ENCODE measurements at regions not wholly inside any gene's neighbourhood (a gene's known extent, or its start where the extent isn't known, plus 50 kb on each side); places are given as distances from the start of the nearest gene placed in this dataset.

DNA sequence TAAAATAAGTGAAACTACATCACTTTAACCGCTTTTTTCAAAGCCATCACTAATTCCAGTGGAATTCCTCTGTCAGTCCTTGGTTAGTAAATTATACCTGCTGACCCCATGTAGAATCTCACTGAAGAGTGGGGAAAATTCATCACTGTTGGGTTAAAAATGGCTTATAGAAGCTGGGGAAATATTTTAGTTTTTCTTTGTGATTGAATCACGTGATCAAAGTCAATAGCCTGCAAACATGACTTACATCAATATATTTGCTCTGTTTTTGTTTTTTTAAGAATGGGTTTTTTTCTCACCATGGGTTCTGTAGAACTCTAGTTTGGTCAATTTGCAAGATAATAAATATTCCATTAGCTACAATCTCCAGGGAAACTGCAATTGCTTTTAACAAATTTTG is 445.2 kb upstream of the FAM47C start:
- Histone ChIP-seq H3K4me2 (ENCODE audit: low read length) (no peak overlapping the region), H3K36me3 (ENCODE audit: insufficient read depth, low read length) (no peaks in the 10 kb centered on the region), H3K4me1 (ENCODE audit: control insufficient read depth, insufficient read depth, low read length) (no peaks in the 10 kb centered on the region), H3K27me3 (ENCODE audit: control insufficient read depth, insufficient read depth, low read length) (no peaks in the 10 kb centered on the region), H3K9me3 (replicated peaks; ENCODE audit: low read length) (no peaks in the 10 kb centered on the region), H3K4me3 (ENCODE audit: low read length) (no peak overlapping the region), H3K9ac (ENCODE audit: low read depth, low read length) (no peak overlapping the region)

DNA sequence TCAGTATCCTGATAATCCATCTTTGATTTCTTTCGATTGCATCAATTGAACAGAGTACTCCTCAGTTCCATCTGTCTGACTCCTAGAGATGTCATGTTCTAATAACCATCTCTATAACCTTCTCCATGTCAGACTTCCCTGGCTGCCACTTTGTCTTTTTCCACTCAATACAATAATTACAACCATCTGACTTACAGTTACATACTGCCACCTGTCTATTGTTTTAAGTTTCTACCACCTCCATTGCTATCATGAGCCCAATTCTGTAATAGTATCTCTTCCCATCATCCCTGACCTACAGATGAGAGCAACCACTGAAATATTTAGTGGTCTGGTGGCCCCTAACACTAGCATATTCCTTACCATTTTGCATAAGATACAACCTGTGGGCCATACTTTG is 439.2 kb upstream of the FAM47C start:
- Histone ChIP-seq H3K4me3 (ENCODE audit: low read length) (no peak overlapping the region), H3K9ac (ENCODE audit: low read depth, low read length) (no peak overlapping the region), H3K9me3 (replicated peaks; ENCODE audit: low read length) (no peaks in the 10 kb centered on the region), H3K27me3 (ENCODE audit: control insufficient read depth, insufficient read depth, low read length) (no peaks in the 10 kb centered on the region), H3K4me2 (ENCODE audit: low read length) (no peak overlapping the region), H3K4me1 (ENCODE audit: control insufficient read depth, insufficient read depth, low read length) (no peaks in the 10 kb centered on the region), H3K36me3 (ENCODE audit: insufficient read depth, low read length) (no peaks in the 10 kb centered on the region)

DNA sequence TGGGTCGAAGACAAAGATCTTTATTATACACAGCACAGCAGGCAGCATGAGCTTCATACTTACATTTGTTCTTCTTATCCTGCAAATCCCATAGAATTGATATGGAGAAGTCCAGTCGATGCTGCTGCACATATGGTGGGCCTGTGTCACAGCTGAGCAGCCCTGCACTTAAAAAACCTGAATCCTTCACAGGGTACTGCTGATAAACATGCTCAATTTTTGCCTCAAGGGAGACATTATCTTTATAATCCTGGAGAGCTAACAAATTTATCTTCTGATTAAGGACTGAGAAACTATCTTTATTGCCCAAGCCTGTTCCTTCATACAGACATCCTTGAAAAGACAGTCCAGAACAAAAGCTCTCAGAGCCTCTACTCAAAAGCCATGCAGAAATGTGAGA is 434.4 kb upstream of the FAM47C start:
- Histone ChIP-seq H3K36me3 (ENCODE audit: insufficient read depth, low read length) (no peaks in the 10 kb centered on the region), H3K4me3 (ENCODE audit: low read length) (no peak overlapping the region), H3K4me1 (ENCODE audit: control insufficient read depth, insufficient read depth, low read length) (no peaks in the 10 kb centered on the region), H3K9ac (ENCODE audit: low read depth, low read length) (no peak overlapping the region), H3K27me3 (ENCODE audit: control insufficient read depth, insufficient read depth, low read length) (no peaks in the 10 kb centered on the region), H3K9me3 (replicated peaks; ENCODE audit: low read length) (no peaks in the 10 kb centered on the region), H3K4me2 (ENCODE audit: low read length) (no peak overlapping the region)

DNA sequence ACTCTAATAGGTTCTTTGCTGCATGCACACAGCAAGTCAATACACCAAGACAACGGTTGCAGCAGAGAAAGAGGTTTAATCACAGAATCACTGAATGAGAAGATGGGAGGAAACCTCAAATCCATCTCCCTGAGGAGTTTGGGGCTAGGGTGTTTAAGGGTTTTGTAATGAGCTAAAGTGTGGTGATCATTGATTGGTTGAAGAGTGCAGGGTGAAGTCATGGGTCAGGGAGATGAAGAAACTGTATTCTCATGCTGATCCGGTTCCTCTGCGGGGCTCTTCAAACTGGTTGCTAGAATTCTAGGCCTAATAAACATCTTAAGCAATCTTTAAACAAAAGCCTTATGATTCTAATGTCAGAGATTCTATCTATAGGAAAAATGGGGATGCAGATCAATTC is 432.5 kb upstream of the FAM47C start:
- H3K9me3 ChIP-seq (replicated peaks; ENCODE audit: low read length), result no peaks in the 10 kb centered on the region
- H3K4me2 ChIP-seq (ENCODE audit: low read length), result no peak overlapping the region
- no peak overlapping the region for H3K9ac ChIP-seq (ENCODE audit: low read depth, low read length)
- no peaks in the 10 kb centered on the region for H3K36me3 ChIP-seq (ENCODE audit: insufficient read depth, low read length)
- H3K27me3 ChIP-seq (ENCODE audit: control insufficient read depth, insufficient read depth, low read length), result no peaks in the 10 kb centered on the region
- H3K4me3 ChIP-seq (ENCODE audit: low read length), result no peak overlapping the region
- no peaks in the 10 kb centered on the region for H3K4me1 ChIP-seq (ENCODE audit: control insufficient read depth, insufficient read depth, low read length)

DNA sequence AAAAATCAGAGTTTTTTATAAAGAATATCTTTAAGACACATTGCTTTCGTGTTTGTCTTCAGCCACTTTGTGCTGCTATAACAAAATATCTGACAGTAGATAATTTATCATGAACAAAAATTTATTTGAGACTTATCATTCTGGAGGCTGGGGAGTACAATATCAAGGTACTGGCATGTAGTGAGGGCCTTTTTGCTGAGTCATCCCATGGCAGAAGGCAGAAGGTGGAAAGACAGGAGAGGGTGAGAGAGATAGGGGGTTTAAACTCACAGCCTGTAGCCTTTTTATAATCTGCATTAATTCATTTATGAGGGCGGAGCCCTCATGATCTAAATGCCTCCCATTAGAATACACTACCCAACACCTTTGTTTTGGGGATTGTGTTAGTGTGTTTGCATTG is 431.2 kb upstream of the FAM47C start:
- Histone ChIP-seq H3K4me3 (ENCODE audit: low read length) (no peak overlapping the region), H3K9ac (ENCODE audit: low read depth, low read length) (no peak overlapping the region), H3K9me3 (replicated peaks; ENCODE audit: low read length) (no peaks in the 10 kb centered on the region), H3K36me3 (ENCODE audit: insufficient read depth, low read length) (no peaks in the 10 kb centered on the region), H3K27me3 (ENCODE audit: control insufficient read depth, insufficient read depth, low read length) (no peaks in the 10 kb centered on the region), H3K4me2 (ENCODE audit: low read length) (no peak overlapping the region), H3K4me1 (ENCODE audit: control insufficient read depth, insufficient read depth, low read length) (no peaks in the 10 kb centered on the region)

DNA sequence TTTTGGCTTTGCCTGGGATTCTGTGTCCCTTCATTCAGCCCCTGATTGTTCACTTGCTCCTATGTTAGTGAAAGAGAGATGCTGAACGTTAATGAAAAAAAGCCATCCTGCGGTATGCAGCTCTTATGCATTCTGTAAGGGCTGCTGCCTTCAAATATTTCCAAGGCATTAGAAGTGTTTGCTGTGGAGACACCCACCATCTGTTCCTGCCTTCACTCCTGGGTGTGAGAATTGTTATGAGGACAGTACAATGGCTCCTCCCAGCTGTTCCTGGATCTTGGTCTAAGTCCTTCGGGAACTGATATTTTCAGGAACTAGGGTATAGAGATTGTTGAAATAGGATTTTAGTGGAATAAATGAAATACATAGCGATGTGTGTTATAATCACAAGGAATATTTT is 427.1 kb upstream of the FAM47C start:
- no peaks in the 10 kb centered on the region for H3K27me3 ChIP-seq (ENCODE audit: control insufficient read depth, insufficient read depth, low read length)
- no peak overlapping the region for H3K4me2 ChIP-seq (ENCODE audit: low read length)
- H3K9me3 ChIP-seq (replicated peaks; ENCODE audit: low read length), result no peaks in the 10 kb centered on the region
- no peak overlapping the region for H3K4me3 ChIP-seq (ENCODE audit: low read length)
- H3K4me1 ChIP-seq (ENCODE audit: control insufficient read depth, insufficient read depth, low read length), result no peaks in the 10 kb centered on the region
- no peak overlapping the region for H3K9ac ChIP-seq (ENCODE audit: low read depth, low read length)
- H3K36me3 ChIP-seq (ENCODE audit: insufficient read depth, low read length), result no peaks in the 10 kb centered on the region

DNA sequence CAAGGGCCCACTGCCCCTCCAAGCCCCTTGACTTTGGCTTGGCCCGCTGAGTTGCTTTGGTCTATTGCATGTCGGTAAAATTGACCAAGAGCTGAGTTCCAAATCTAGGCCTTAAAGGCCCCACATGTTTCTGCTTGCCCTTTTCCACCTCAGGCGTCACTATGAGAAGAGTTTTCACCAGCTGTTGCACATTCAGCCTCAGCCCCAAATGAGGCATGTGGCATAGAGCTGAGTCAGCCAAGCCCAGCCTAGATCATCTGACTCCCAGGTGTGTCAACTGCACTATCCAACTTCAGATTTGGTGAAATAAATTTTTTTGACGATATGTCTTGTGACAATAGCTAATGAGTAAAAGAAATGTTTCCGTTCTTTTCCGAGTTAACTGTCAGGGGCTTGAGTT is 424.5 kb upstream of the FAM47C start:
- H3K9ac ChIP-seq (ENCODE audit: low read depth, low read length), result no peak overlapping the region
- H3K4me3 ChIP-seq (ENCODE audit: low read length), result no peak overlapping the region
- H3K9me3 ChIP-seq (replicated peaks; ENCODE audit: low read length), result no peaks in the 10 kb centered on the region
- H3K4me1 ChIP-seq (ENCODE audit: control insufficient read depth, insufficient read depth, low read length), result no peaks in the 10 kb centered on the region
- H3K4me2 ChIP-seq (ENCODE audit: low read length), result no peak overlapping the region
- H3K27me3 ChIP-seq (ENCODE audit: control insufficient read depth, insufficient read depth, low read length), result no peaks in the 10 kb centered on the region
- no peaks in the 10 kb centered on the region for H3K36me3 ChIP-seq (ENCODE audit: insufficient read depth, low read length)

DNA sequence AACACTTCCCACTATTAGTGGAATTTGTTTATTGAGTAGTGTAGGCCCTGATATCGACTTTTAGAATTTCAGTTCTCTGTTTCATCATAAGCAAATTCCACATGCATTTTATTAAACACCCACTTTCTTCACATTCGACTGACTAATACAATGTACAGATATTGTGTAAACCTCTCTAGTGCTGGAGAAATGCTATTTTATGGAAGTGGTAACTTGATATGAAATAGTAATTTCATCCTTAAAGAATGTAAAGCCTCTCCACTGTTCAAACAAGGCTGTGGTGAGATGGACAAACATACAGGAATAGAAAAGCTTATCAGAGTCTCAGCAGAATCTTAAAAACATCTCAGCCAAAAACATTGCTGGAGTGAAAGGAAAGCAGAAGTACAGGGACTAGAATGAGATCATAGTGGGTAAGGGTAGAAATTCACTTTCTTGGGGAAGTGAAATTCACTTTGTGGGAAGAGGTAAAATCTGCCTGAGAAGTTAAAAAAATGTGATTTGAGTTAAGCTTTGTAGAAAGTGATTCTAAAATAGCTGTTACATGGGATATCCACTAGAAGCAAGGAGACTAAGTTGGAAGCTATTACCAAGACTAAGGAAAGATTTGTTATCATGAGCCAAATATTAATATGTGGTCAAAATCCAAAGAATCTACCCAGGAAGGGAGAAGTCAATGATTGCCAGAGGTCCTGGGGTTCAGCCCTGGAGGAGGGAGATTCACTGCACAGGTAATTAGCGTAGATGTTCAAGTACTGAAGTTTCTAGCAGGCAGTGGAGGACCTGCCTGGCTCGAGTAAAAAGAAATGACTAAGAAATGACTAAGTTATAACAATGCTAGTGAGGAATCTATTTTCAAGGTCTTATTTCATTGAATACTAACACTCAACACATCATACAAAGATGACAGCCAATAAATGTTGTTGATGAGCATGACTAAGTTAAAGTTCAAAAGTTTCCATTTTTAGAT is 398.3 kb upstream of the FAM47C start:
- no peaks in the 10 kb centered on the region for H3K9me3 ChIP-seq (replicated peaks; ENCODE audit: low read length)
- H3K36me3 ChIP-seq (ENCODE audit: insufficient read depth, low read length), result no peaks in the 10 kb centered on the region
- no peak overlapping the region for H3K9ac ChIP-seq (ENCODE audit: low read depth, low read length)
- peak overlapping the region; percentile 63 for H3K4me2 ChIP-seq (ENCODE audit: low read length)
- H3K27me3 ChIP-seq (ENCODE audit: control insufficient read depth, insufficient read depth, low read length), result no peaks in the 10 kb centered on the region
- no peak overlapping the region for H3K4me3 ChIP-seq (ENCODE audit: low read length)
- H3K4me1 ChIP-seq (ENCODE audit: control insufficient read depth, insufficient read depth, low read length), result peaks cover 10% of the 10 kb centered on the region

DNA sequence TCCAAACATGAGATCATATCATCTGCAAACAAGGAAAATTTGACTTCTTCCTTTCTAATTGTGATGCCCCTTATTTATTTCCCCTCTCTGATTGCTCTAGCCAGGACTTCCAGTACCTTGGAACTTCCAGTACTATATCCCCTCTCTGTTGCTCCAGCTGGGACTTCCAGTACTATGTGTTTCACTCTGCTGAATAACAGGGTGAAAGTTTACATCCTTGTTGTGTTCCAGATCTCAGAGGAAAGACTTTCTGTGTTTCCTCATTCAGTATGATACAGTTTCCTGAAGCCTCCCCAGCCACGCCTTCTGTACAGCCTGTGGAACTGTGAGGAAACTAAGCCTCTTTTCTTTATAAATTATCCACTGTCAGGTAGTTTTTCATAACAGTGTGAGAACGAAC is 381.3 kb upstream of the FAM47C start:
- Histone ChIP-seq H3K27me3 (ENCODE audit: control insufficient read depth, insufficient read depth, low read length) (no peaks in the 10 kb centered on the region), H3K9me3 (replicated peaks; ENCODE audit: low read length) (no peaks in the 10 kb centered on the region), H3K4me2 (ENCODE audit: low read length) (no peak overlapping the region)

DNA sequence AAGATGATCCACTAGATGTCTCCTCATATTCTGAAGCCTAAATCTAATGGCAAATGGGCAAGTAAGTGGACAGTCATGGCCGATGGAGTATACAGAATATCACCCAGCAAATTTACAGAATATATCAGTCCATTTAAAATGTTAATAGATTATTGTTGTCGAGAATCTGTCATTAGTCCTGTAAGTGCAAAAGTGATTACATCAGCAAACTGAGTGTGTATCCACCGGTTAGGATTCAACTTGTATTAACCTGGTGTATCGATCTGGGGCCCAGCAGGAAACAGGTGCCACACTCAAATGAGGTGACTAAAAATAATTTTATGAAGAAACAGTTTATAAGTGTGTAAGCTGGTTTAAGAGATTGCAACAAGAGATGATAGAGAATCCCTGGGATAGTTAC is 367.9 kb upstream of the FAM47C start:
- Histone ChIP-seq H3K9ac (ENCODE audit: low read depth, low read length) (no peak overlapping the region), H3K4me2 (ENCODE audit: low read length) (no peak overlapping the region), H3K9me3 (replicated peaks; ENCODE audit: low read length) (no peaks in the 10 kb centered on the region), H3K4me1 (ENCODE audit: control insufficient read depth, insufficient read depth, low read length) (no peaks in the 10 kb centered on the region), H3K27me3 (ENCODE audit: control insufficient read depth, insufficient read depth, low read length) (no peaks in the 10 kb centered on the region), H3K36me3 (ENCODE audit: insufficient read depth, low read length) (no peaks in the 10 kb centered on the region), H3K4me3 (ENCODE audit: low read length) (no peak overlapping the region)

More for the DNA sequence above, 381.3 kb upstream of the FAM47C start:
- H3K4me1 ChIP-seq (ENCODE audit: control insufficient read depth, insufficient read depth, low read length), result no peaks in the 10 kb centered on the region
- H3K36me3 ChIP-seq (ENCODE audit: insufficient read depth, low read length), result no peaks in the 10 kb centered on the region
- no peak overlapping the region for H3K4me3 ChIP-seq (ENCODE audit: low read length)
- no peak overlapping the region for H3K9ac ChIP-seq (ENCODE audit: low read depth, low read length)

DNA sequence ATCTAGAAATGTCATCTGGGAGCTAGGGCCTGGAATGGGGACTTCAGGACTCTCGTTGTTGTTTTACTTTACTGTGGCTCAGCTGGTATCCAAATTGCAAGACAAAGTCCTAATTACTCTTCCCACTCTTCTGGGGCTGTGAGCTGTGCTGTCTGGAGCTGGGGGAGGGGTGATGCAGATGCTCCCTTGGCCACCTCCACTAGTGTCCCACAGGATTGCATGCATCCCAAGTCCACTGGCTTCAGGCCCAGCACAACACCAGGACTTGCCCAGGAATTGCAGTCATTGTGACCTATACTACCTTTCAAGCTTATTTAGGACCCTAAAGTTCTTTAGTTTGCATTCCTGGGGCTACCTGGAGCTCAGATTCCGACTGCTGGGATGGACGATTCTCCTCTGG is 366.1 kb upstream of the FAM47C start:
- H3K4me3 ChIP-seq (ENCODE audit: low read length), result no peak overlapping the region
- no peaks in the 10 kb centered on the region for H3K36me3 ChIP-seq (ENCODE audit: insufficient read depth, low read length)
- H3K27me3 ChIP-seq (ENCODE audit: control insufficient read depth, insufficient read depth, low read length), result no peaks in the 10 kb centered on the region
- H3K4me2 ChIP-seq (ENCODE audit: low read length), result no peak overlapping the region
- H3K4me1 ChIP-seq (ENCODE audit: control insufficient read depth, insufficient read depth, low read length), result no peaks in the 10 kb centered on the region
- no peak overlapping the region for H3K9ac ChIP-seq (ENCODE audit: low read depth, low read length)
- no peaks in the 10 kb centered on the region for H3K9me3 ChIP-seq (replicated peaks; ENCODE audit: low read length)

DNA sequence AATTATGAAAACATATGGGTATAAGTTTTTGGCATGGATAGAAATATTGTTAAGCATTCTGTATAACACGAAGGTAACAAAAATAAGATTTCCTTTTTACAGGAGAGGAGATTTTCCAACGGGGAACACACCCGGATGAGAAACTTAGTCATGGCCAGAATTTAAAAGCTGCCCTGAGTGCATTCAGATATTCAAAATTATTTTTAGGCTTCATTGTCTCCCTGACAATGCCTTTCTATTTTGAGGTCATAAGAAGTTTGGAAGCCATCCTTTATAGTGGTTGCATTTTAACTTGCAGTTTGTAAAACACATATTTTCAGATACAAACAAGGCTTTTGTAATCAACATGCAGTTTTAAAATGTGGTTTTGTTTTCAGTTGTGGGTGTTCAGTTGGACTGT is 357.5 kb upstream of the FAM47C start:
- no peaks in the 10 kb centered on the region for H3K4me1 ChIP-seq (ENCODE audit: control insufficient read depth, insufficient read depth, low read length)

More for the DNA sequence above, 357.5 kb upstream of the FAM47C start:
- Histone ChIP-seq H3K27me3 (ENCODE audit: control insufficient read depth, insufficient read depth, low read length) (no peaks in the 10 kb centered on the region), H3K9me3 (replicated peaks; ENCODE audit: low read length) (no peaks in the 10 kb centered on the region), H3K4me3 (ENCODE audit: low read length) (no peak overlapping the region), H3K36me3 (ENCODE audit: insufficient read depth, low read length) (no peaks in the 10 kb centered on the region), H3K9ac (ENCODE audit: low read depth, low read length) (no peak overlapping the region), H3K4me2 (ENCODE audit: low read length) (no peak overlapping the region)

All from skeletal muscle satellite cell (primary cell).